C4-2B (cell line): ENCODE measurements at regions not wholly inside any gene's neighbourhood (a gene's known extent, or its start where the extent isn't known, plus 50 kb on each side); places are given as distances from the start of the nearest gene placed in this dataset.

Source experiments
- H3K27ac ChIP-seq: fragments of 450-650 bp; 2 replicates; pipeline ENCODE4 v1.5.1; 2017
- CTCF ChIP-seq: fragments of 450-650 bp; conservative IDR thresholded peaks from 2 replicates; pipeline ENCODE4 v1.5.1; 2017; ENCODE audit warnings: mild to moderate bottlenecking
- ZFX ChIP-seq: fragments of 450-650 bp; IDR thresholded peaks from 2 replicates; pipeline ENCODE4 v1.6.1; 2017

GRCh38 chr1:199178646-199179045 lies 539.8 kb downstream of the PTPRC start:
- H3K27ac ChIP-seq = no peak overlapping the region
- TF ChIP-seq ZFX = no peak
- TF ChIP-seq CTCF = no peak

- no peak overlapping the region for H3K27ac ChIP-seq
- TF ChIP-seq ZFX = no peak
- TF ChIP-seq CTCF = no peak
Measured at GRCh38 chr1:199182186-199182843, 543.5 kb downstream of the PTPRC start.

- H3K27ac ChIP-seq = no peak overlapping the region
- TF ChIP-seq CTCF (no peak), ZFX (no peak)
Measured at GRCh38 chr1:199184180-199184579, 545.3 kb downstream of the PTPRC start.

GRCh38 chr1:199194862-199195261 lies 556.0 kb downstream of the PTPRC start:
- TF ChIP-seq CTCF (no peak), ZFX (no peak)
- H3K27ac ChIP-seq = no peak overlapping the region

- TF ChIP-seq CTCF (no peak), ZFX (no peak)
- no peak overlapping the region for H3K27ac ChIP-seq
Measured at GRCh38 chr1:199197695-199198094, 558.9 kb downstream of the PTPRC start.

- H3K27ac ChIP-seq = no peak overlapping the region
- no peak for TF ChIP-seq CTCF
- TF ChIP-seq ZFX = no peak
Measured at GRCh38 chr1:199202331-199202730, 563.5 kb downstream of the PTPRC start.

GRCh38 chr1:199204231-199204630 lies 565.4 kb downstream of the PTPRC start:
- no peak overlapping the region for H3K27ac ChIP-seq
- TF ChIP-seq CTCF (no peak), ZFX (no peak)
